LNCaP clone FGC (cell line): ENCODE measurements at regions not wholly inside any gene's neighbourhood (a gene's known extent, or its start where the extent isn't known, plus 50 kb on each side); places are given as distances from the start of the nearest gene placed in this dataset.

Experiments used
- DNase-seq: peaks from one replicate; pipeline ENCODE4 v3.0.0-alpha.2; 2011; ENCODE audit warnings: low read depth
- H3K4me3 ChIP-seq: 2 replicates; pipeline ENCODE4 v1.5.1; 2011; ENCODE audit warnings: mild to moderate bottlenecking, low read depth, low read length, control low read depth
- TF ChIP-seq, protein P1 (sequence below): IDR thresholded peaks from 2 replicates; pipeline ENCODE4 v1.5.1; 2012; ENCODE audit warnings: mild to moderate bottlenecking; ENCODE audit not compliant: control insufficient read depth, insufficient read depth; ENCODE audit errors: extremely low read depth

DNA sequence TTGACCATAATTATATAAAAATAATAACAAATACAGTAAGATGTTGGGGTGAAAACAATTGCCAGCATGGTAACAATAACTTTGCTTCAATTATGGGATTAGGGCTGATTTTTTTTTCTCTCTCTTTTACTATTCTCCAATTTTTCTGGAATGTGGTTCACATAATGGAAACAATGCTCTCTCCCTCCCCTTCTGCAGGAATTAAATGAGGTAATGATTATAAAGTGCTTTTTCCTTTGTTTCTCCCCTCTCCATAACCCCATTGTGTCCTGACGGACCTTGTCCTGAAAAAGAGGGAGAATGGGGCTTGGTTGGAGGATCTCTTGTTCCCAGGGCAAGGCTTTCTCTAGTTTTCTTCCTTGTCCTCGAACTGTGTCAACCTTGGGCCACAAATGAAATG is 234.0 kb upstream of the ZNF32 start:
- no peak overlapping the region for H3K4me3 ChIP-seq
- TF ChIP-seq, protein P1, sequence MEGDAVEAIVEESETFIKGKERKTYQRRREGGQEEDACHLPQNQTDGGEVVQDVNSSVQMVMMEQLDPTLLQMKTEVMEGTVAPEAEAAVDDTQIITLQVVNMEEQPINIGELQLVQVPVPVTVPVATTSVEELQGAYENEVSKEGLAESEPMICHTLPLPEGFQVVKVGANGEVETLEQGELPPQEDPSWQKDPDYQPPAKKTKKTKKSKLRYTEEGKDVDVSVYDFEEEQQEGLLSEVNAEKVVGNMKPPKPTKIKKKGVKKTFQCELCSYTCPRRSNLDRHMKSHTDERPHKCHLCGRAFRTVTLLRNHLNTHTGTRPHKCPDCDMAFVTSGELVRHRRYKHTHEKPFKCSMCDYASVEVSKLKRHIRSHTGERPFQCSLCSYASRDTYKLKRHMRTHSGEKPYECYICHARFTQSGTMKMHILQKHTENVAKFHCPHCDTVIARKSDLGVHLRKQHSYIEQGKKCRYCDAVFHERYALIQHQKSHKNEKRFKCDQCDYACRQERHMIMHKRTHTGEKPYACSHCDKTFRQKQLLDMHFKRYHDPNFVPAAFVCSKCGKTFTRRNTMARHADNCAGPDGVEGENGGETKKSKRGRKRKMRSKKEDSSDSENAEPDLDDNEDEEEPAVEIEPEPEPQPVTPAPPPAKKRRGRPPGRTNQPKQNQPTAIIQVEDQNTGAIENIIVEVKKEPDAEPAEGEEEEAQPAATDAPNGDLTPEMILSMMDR, result no peak
- no peak for DNase-seq

- H3K4me3 ChIP-seq, result no peak overlapping the region
Measured at GRCh38 chr10:43881657-43882056, 233.0 kb upstream of the ZNF32 start.

GRCh38 chr10:43880160-43880559 is 231.5 kb upstream of the ZNF32 start:
- no peak overlapping the region for H3K4me3 ChIP-seq
- no peak for DNase-seq
- TF ChIP-seq, protein P1, result no peak

More at GRCh38 chr10:43881657-43882056, 233.0 kb upstream of the ZNF32 start:
- no peak for DNase-seq
- TF ChIP-seq, protein P1, result no peak

DNA sequence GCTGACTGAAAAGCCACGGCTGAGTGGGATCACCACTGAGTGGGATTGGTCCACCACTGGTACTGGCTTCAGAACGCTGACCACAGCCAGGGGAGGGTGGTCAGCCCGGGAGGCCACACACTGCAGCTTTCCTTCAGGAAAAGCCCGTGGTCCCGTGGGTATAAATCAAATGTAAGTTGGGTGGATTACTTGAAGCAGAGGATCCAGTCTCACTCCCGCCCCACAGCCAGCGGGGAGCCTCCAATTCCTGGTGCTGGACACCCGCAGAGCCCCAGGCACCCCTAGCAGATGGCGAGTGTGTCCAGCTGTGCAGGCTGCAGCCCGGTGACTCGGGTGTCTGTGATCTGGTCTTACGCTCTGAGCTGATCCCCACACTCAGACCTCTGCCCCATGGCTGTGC is 231.1 kb upstream of the ZNF32 start:
- TF ChIP-seq, protein P1, result no peak
- no peak for DNase-seq
- no peak overlapping the region for H3K4me3 ChIP-seq

DNA sequence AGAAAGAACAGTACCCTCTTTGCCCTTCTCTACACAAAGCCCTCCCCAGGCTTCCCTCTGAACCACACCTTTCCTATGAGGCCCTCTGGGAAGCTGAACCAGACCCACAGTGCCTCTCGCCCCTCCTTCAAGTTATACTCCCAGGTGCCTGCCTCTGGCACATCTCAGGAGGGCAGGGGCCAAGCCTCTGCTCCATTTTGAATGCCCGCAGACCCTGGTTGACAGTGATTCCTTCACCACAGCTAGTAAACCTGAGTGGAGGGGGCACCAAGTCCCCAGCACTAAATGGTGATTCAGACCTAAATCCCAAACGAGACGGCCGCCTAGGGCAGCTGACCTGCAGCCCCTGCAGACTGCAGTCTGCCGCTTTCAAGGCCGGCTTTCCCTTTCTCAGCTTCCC is 230.5 kb upstream of the ZNF32 start:
- H3K4me3 ChIP-seq, result no peak overlapping the region
- TF ChIP-seq, protein P1, result no peak
- no peak for DNase-seq

- no peak overlapping the region for H3K4me3 ChIP-seq
- DNase-seq, result no peak
- TF ChIP-seq, protein P1, result no peak
Measured at GRCh38 chr10:43878386-43878785, 229.7 kb upstream of the ZNF32 start.

- no peak for DNase-seq
- H3K4me3 ChIP-seq, result no peak overlapping the region
- TF ChIP-seq, protein P1, result no peak
Measured at GRCh38 chr10:43876976-43877375, 228.3 kb upstream of the ZNF32 start.
